C4-2B (cell line): ENCODE measurements at regions not wholly inside any gene's neighbourhood (a gene's known extent, or its start where the extent isn't known, plus 50 kb on each side); places are given as distances from the start of the nearest gene placed in this dataset.

ENCODE experiments used
- H3K27ac ChIP-seq: fragments of 450-650 bp; 2 replicates; pipeline ENCODE4 v1.5.1; 2017
- ZFX ChIP-seq: fragments of 450-650 bp; IDR thresholded peaks from 2 replicates; pipeline ENCODE4 v1.6.1; 2017
- TF ChIP-seq, protein P1 (sequence below): fragments of 450-650 bp; conservative IDR thresholded peaks from 2 replicates; pipeline ENCODE4 v1.5.1; 2017; ENCODE audit warnings: mild to moderate bottlenecking

GRCh38 chr22:48746789-48747425 is 1080.8 kb downstream of the BRD1 start:
- no peak overlapping the region for H3K27ac ChIP-seq
- TF ChIP-seq, protein P1, sequence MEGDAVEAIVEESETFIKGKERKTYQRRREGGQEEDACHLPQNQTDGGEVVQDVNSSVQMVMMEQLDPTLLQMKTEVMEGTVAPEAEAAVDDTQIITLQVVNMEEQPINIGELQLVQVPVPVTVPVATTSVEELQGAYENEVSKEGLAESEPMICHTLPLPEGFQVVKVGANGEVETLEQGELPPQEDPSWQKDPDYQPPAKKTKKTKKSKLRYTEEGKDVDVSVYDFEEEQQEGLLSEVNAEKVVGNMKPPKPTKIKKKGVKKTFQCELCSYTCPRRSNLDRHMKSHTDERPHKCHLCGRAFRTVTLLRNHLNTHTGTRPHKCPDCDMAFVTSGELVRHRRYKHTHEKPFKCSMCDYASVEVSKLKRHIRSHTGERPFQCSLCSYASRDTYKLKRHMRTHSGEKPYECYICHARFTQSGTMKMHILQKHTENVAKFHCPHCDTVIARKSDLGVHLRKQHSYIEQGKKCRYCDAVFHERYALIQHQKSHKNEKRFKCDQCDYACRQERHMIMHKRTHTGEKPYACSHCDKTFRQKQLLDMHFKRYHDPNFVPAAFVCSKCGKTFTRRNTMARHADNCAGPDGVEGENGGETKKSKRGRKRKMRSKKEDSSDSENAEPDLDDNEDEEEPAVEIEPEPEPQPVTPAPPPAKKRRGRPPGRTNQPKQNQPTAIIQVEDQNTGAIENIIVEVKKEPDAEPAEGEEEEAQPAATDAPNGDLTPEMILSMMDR, result no peak
- no peak for TF ChIP-seq ZFX

- no peak overlapping the region for H3K27ac ChIP-seq
- TF ChIP-seq, protein P1, result no peak
- no peak for TF ChIP-seq ZFX
Measured at GRCh38 chr22:48745842-48746788, 1081.6 kb downstream of the BRD1 start.

- no peak overlapping the region for H3K27ac ChIP-seq
Measured at GRCh38 chr22:48744967-48745841, 1082.5 kb downstream of the BRD1 start.

GRCh38 chr22:48744283-48744641 is 1083.4 kb downstream of the BRD1 start:
- no peak overlapping the region for H3K27ac ChIP-seq
- no peak for TF ChIP-seq ZFX
- TF ChIP-seq, protein P1, result no peak

More at GRCh38 chr22:48744967-48745841, 1082.5 kb downstream of the BRD1 start:
- TF ChIP-seq, protein P1, result no peak
- no peak for TF ChIP-seq ZFX

GRCh38 chr22:48743601-48744282 is 1083.9 kb downstream of the BRD1 start:
- no peak overlapping the region for H3K27ac ChIP-seq
- TF ChIP-seq, protein P1, result no peak
- no peak for TF ChIP-seq ZFX

DNA sequence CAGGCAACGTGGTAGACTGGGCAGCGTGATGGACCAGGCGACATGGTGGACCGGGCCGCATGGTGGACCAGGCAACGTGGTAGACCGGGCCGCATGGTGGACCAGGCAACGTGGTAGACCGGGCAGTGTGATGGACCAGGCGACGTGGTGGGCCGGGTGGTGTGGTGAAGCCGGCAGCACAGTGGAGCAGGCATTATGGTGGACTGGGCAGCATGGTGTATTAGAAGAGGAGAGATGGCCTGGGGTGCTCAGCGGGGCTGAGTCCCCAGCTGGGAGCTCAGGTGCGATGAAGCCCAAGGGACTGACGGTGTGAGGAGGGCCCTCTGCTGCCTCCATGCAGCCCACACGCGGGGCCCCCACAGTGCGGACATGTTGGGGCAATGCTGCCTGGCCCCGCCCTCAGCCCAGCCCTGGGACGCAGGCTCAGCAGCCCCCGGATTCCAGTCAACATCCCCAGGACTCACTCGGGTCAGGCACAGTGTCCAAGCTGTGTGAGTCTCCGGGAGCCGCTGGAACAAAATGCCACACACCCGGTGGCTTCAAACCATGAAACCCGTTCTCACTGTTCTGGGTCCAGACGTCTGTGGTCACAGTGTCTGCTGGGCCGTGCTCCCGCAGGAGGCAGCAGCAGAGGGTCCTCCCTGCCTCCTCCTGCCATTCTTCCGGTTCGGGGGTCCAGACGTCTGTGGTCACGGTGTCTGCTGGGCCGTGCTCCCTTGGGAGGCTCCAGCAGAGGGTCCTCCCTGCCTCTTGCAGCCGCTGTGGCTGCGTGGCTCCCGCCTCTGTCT is 1084.9 kb downstream of the BRD1 start:
- TF ChIP-seq, protein P1, result no peak
- no peak for TF ChIP-seq ZFX
- H3K27ac ChIP-seq, result no peak overlapping the region
